NCI-H510A treated with DMSO at 0.1 percent for 48 hours (cell line): ENCODE measurements at regions not wholly inside any gene's neighbourhood (a gene's known extent, or its start where the extent isn't known, plus 50 kb on each side); places are given as distances from the start of the nearest gene placed in this dataset.

Source experiments
- DNase-seq: peaks from one replicate; lab custom pipeline; 2025; lab: John Stamatoyannopoulos, UW

- DNase-seq, result no peak
Observed at GRCh38 chr2:76318848-76319360, 608.2 kb upstream of the GCFC2 start.

- DNase-seq, result no peak
Observed at GRCh38 chr2:76316691-76317090, 606.0 kb upstream of the GCFC2 start.

- no peak for DNase-seq
Observed at GRCh38 chr2:76314271-76315020, 603.7 kb upstream of the GCFC2 start.

GRCh38 chr2:76312236-76312635, 601.5 kb upstream of the GCFC2 start:
- no peak for DNase-seq

GRCh38 chr2:76311728-76312127, 601.0 kb upstream of the GCFC2 start:
- no peak for DNase-seq

GRCh38 chr2:76310894-76311633, 600.3 kb upstream of the GCFC2 start:
- no peak for DNase-seq

- DNase-seq, result no peak
Observed at GRCh38 chr2:76307495-76307894, 596.8 kb upstream of the GCFC2 start.

GRCh38 chr2:76298041-76298440, 587.3 kb upstream of the GCFC2 start:
- DNase-seq, result no peak

GRCh38 chr2:76296438-76296837, 585.7 kb upstream of the GCFC2 start:
- no peak for DNase-seq

GRCh38 chr2:76295762-76296161, 585.0 kb upstream of the GCFC2 start:
- no peak for DNase-seq

GRCh38 chr2:76288598-76288997, 577.9 kb upstream of the GCFC2 start:
- DNase-seq, result no peak

- DNase-seq, result no peak
Observed at GRCh38 chr2:76288146-76288545, 577.4 kb upstream of the GCFC2 start.

- no peak for DNase-seq
Observed at GRCh38 chr2:76283350-76283749, 572.6 kb upstream of the GCFC2 start.

- no peak for DNase-seq
Observed at GRCh38 chr2:76281156-76281841, 570.6 kb upstream of the GCFC2 start.

GRCh38 chr2:76280686-76281085, 570.0 kb upstream of the GCFC2 start:
- no peak for DNase-seq

- DNase-seq, result no peak
Observed at GRCh38 chr2:76279142-76279541, 568.4 kb upstream of the GCFC2 start.

GRCh38 chr2:76275788-76276187, 565.1 kb upstream of the GCFC2 start:
- no peak for DNase-seq

GRCh38 chr2:76274676-76275075, 564.0 kb upstream of the GCFC2 start:
- no peak for DNase-seq

GRCh38 chr2:76274160-76274559, 563.4 kb upstream of the GCFC2 start:
- no peak for DNase-seq

GRCh38 chr2:76270096-76270710, 559.5 kb upstream of the GCFC2 start:
- DNase-seq, result no peak

- no peak for DNase-seq
Observed at GRCh38 chr2:76268902-76269620, 558.3 kb upstream of the GCFC2 start.

- no peak for DNase-seq
Observed at GRCh38 chr2:76268484-76268883, 557.8 kb upstream of the GCFC2 start.
